Lung (tissue), 11 donors: ENCODE measurements at regions not wholly inside any gene's neighbourhood (a gene's known extent, or its start where the extent isn't known, plus 50 kb on each side); places are given as distances from the start of the nearest gene placed in this dataset.

Experiments
- ATAC-seq: fragments of 200-7000 bp; cut with Tn5 transposase; one replicate; pipeline ENCODE4 v1.9.1; 2020; ENCODE audit warnings: moderate number of reproducible peaks; ENCODE audit not compliant: insufficient read depth, low FRiP score
- DNase-seq, 3 donors: peaks; one replicate each; pipeline ENCODE4 v3.0.0-alpha.2; 2013 to 2017
- H3K27ac ChIP-seq, 2 donors: one replicate each; pipeline ENCODE4 v1.5.1; 2013; ENCODE audit warnings: mild to moderate bottlenecking in 2 of 2, moderate library complexity in 2 of 2, control low read depth in 1 of 2, inconsistent platforms in 1 of 2, low read depth in 1 of 2, low read length in 1 of 2
- H3K27me3 ChIP-seq, 3 donors: one replicate each; pipeline ENCODE4 v1.5.1; 2013; ENCODE audit warnings: low read length in 2 of 3; ENCODE audit not compliant: control insufficient read depth in 3 of 3, insufficient read depth in 3 of 3
- H3K36me3 ChIP-seq, 4 donors: one replicate each; pipeline ENCODE4 v1.5.1; 2013; ENCODE audit warnings: low read length in 4 of 4, mild to moderate bottlenecking in 1 of 4, moderate library complexity in 1 of 4; ENCODE audit not compliant: control insufficient read depth in 4 of 4, insufficient read depth in 4 of 4
- H3K4me1 ChIP-seq, 5 donors: one replicate each; pipeline ENCODE4 v1.5.1; 2013; ENCODE audit warnings: low read length in 5 of 5, mild to moderate bottlenecking in 2 of 5, moderate library complexity in 1 of 5; ENCODE audit not compliant: control insufficient read depth in 5 of 5, insufficient read depth in 5 of 5
- H3K4me3 ChIP-seq: one replicate; pipeline ENCODE4 v1.5.1; 2013; ENCODE audit warnings: mild to moderate bottlenecking, control low read depth, moderate library complexity
- H3K9ac ChIP-seq, 2 donors: one replicate each; pipeline ENCODE4 v1.5.1; 2013; ENCODE audit warnings: low read length in 2 of 2, control low read depth in 1 of 2; ENCODE audit not compliant: insufficient read depth in 1 of 2
- H3K9me3 ChIP-seq, 4 donors: one replicate each; pipeline ENCODE4 v1.5.1; 2013; ENCODE audit warnings: low read length in 3 of 4, mild to moderate bottlenecking in 1 of 4, moderate library complexity in 1 of 4; ENCODE audit not compliant: control insufficient read depth in 4 of 4, insufficient read depth in 3 of 4
- WGBS, 2 donors: extraction: QIAGEN DNeasy Blood & Tissue Kit; methylation state at CpG; one replicate each; pipeline ENCODE4 v1.1.7; 2013; 5-methylcytosine and 5-hydroxymethylcytosine counted together
- TF ChIP-seq, protein P1 (sequence below): IDR thresholded peaks from 2 replicates; pipeline ENCODE4 v1.5.1; 2012; ENCODE audit warnings: mild to moderate bottlenecking; ENCODE audit errors: control extremely low read depth, extremely low read depth
- donor health status: control.
- donor health status: control.
- donor health status: Bipolar disorder and iron deficiency.
- donor health status: healthy.
- donor health status: DM: yes; HTN: yes; CAD: no.

DNA sequence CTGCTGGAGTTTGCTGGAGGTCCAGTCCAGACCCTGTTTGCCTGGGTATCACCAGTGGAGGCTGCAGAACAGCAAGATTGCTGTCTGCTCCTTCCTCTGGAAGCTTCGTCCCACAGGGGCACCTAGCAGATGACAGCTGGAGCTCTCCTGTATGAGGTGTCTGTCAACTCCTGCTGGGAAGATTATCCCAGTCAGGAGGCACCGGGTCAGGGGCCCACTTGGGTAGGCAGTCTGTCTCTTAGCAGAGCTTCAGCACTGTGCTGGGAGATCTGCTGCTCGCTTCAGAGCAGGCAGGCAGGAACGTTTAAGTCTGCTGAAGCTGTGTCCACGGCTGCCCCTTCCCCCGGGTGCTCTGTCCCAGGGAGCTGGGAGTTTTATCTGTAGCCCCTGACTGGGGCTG is 96.8 kb upstream of the SLC35F1 start:
- whole genome bisulfite sequencing, 2 donors = 78 to 81% methylated on average over 6 of the region's 6 CpGs
- TF ChIP-seq, protein P1, sequence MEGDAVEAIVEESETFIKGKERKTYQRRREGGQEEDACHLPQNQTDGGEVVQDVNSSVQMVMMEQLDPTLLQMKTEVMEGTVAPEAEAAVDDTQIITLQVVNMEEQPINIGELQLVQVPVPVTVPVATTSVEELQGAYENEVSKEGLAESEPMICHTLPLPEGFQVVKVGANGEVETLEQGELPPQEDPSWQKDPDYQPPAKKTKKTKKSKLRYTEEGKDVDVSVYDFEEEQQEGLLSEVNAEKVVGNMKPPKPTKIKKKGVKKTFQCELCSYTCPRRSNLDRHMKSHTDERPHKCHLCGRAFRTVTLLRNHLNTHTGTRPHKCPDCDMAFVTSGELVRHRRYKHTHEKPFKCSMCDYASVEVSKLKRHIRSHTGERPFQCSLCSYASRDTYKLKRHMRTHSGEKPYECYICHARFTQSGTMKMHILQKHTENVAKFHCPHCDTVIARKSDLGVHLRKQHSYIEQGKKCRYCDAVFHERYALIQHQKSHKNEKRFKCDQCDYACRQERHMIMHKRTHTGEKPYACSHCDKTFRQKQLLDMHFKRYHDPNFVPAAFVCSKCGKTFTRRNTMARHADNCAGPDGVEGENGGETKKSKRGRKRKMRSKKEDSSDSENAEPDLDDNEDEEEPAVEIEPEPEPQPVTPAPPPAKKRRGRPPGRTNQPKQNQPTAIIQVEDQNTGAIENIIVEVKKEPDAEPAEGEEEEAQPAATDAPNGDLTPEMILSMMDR = no peak
- Histone ChIP-seq H3K9ac (no peak overlapping the region), H3K4me1 (no peaks in the 10 kb centered on the region), H3K36me3 (no peaks in the 10 kb centered on the region), H3K4me3 (no peak overlapping the region), H3K27me3 (no peaks in the 10 kb centered on the region), H3K27ac (no peak overlapping the region), H3K9me3 (no peaks in the 10 kb centered on the region)
- ATAC-seq = no peak
- no peak for DNase-seq

DNA sequence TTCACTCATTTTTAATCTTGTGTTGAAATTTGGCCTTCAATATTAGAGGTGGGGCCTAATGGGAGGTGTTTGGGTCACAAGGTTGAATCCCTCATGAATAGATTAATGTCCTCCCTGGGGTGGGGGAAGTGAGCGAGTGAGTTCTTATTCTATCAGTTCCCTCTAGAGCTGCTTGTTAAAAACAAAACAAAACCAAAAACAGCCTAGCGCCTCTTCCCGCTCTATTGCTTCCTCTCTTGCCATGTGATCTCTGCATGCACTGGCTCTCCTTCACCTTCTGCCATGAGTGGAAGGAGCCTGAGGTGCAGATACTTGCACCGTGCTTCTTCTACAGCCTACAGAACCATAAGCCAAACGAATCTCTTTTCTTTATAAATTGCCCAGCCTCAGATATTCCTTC is 89.6 kb upstream of the SLC35F1 start:
- 85 to 87% methylated on average over 5 of the region's 5 CpGs for WGBS, 2 donors
- TF ChIP-seq, protein P1 = no peak

DNA sequence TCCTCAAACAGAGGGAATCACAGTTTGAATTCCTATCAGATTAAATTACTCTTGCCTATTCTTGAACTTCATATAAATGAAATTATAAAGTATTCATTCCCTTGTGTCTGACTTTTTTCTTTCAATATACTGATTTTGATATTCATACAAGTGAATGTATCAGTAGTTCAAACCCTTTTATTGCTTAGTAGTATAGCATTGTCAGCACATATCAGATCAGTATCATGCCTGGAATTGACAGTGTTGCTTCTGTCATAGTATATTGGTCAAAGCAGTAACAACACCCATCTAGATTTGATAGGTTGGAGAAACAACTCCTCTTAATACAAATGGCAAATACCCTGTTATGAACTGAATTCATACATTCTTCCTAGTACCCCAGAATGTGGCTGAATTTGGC is 89.1 kb upstream of the SLC35F1 start:
- TF ChIP-seq, protein P1 = no peak

More for the DNA sequence above, 89.6 kb upstream of the SLC35F1 start:
- Histone ChIP-seq H3K27ac (no peak overlapping the region), H3K36me3 (no peaks in the 10 kb centered on the region), H3K9ac (no peak overlapping the region), H3K9me3 (peaks cover 0 to 5% (median under 1%) of the 10 kb centered on the region in 4 donors), H3K4me3 (no peak overlapping the region), H3K27me3 (no peaks in the 10 kb centered on the region), H3K4me1 (no peaks in the 10 kb centered on the region)
- ATAC-seq (no peak), DNase-seq (no peak)

DNA sequence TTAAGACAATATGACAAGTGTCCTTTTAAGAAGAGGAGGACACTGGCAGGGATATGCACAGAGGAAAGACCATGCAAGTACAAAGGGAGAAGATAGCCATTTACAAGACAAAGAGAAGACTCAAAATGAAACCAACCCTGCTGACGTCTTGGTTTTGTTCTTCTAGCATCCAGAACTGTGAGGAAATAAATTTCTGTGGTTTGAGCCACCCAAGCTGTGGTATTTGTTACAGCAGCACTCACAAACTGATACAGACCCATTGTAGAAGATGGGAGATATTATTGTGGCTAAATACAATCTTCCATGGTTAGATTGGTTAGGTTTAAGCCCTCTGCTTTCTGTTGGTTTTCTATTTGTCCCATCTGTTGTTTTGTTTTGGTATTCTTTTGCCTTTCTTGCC is 88.6 kb upstream of the SLC35F1 start:
- H3K4me3 ChIP-seq = no peak overlapping the region
- peaks cover 0 to 2% (median 0%) of the 10 kb centered on the region in 3 donors for H3K27me3 ChIP-seq
- 40 to 41% methylated on average over 1 of the region's 1 CpG for WGBS, 2 donors
- no peak overlapping the region for H3K9ac ChIP-seq
- no peak overlapping the region for H3K27ac ChIP-seq
- no peaks in the 10 kb centered on the region for H3K4me1 ChIP-seq
- peaks cover 0 to 5% (median under 1%) of the 10 kb centered on the region in 4 donors for H3K9me3 ChIP-seq
- ATAC-seq (no peak), DNase-seq (no peak)
- TF ChIP-seq, protein P1 = no peak
- no peaks in the 10 kb centered on the region for H3K36me3 ChIP-seq

More for the DNA sequence above, 89.1 kb upstream of the SLC35F1 start:
- DNase-seq = no peak
- Histone ChIP-seq H3K9ac (no peak overlapping the region), H3K27ac (no peak overlapping the region), H3K4me1 (no peaks in the 10 kb centered on the region), H3K36me3 (no peaks in the 10 kb centered on the region), H3K27me3 (peaks cover 0 to under 1% (median 0%) of the 10 kb centered on the region in 3 donors), H3K9me3 (peaks cover 0 to 5% (median under 1%) of the 10 kb centered on the region in 4 donors), H3K4me3 (no peak overlapping the region)
- no peak for ATAC-seq
